ENCODE measurements at regions not wholly inside any gene's neighbourhood (a gene's known extent, or its start where the extent isn't known, plus 50 kb on each side); places are given as distances from the start of the nearest gene placed in this dataset.
A peak's percentile ranks its signal among the peaks of the same experiment; 100 is the strongest.

- POLR2A ChIA-PET: interaction anchor here (1.0 kb wide), 1 partner anchor 52 kb away, joined by 3 read pairs; no protein-coding TSS in a partner anchor
- peak overlapping the region; percentile 56 for H3K4me3 ChIP-seq (ENCODE audit: low read depth, low read length)
- no peak for TF ChIP-seq CTCF (IDR thresholded peaks at IDR 0.05; ENCODE audit: insufficient read depth, low read length, missing control alignments)
- no peak for DNase-seq (ENCODE audit: low read depth, low spot score)
- CTCF ChIA-PET: no interaction called here
Measured at GRCh38 chr10:107914450-107915214, 750.1 kb upstream of the SORCS1 start.

- ChIA-PET CTCF (no interaction called here), POLR2A (interaction anchor here (1.0 kb wide), 1 partner anchor 53 kb away, joined by 3 read pairs; no protein-coding TSS in a partner anchor)
- peak overlapping the region; percentile 56; the same call in 1 of the 2 replicates for H3K4me3 ChIP-seq (ENCODE audit: low read depth, low read length)
- no peak for DNase-seq (ENCODE audit: low read depth, low spot score)
- no peak for TF ChIP-seq CTCF (IDR thresholded peaks at IDR 0.05; ENCODE audit: insufficient read depth, low read length, missing control alignments)
Measured at GRCh38 chr10:107913317-107914294, 749.1 kb upstream of the SORCS1 start.

- CTCF ChIA-PET: no interaction called here
- no peak overlapping the region for H3K4me3 ChIP-seq (ENCODE audit: low read depth, low read length)
- DNase-seq (ENCODE audit: low read depth, low spot score): no peak
- no peak for TF ChIP-seq CTCF (IDR thresholded peaks at IDR 0.05; ENCODE audit: insufficient read depth, low read length, missing control alignments)
- POLR2A ChIA-PET: no interaction called here
Measured at GRCh38 chr10:107901076-107901475, 736.6 kb upstream of the SORCS1 start.

- CTCF ChIA-PET: no interaction called here
- H3K4me3 ChIP-seq (ENCODE audit: low read depth, low read length): no peak overlapping the region
- no peak for DNase-seq (ENCODE audit: low read depth, low spot score)
- no peak for TF ChIP-seq CTCF (IDR thresholded peaks at IDR 0.05; ENCODE audit: insufficient read depth, low read length, missing control alignments)
- POLR2A ChIA-PET: no interaction called here
Measured at GRCh38 chr10:107900131-107900530, 735.6 kb upstream of the SORCS1 start.

GRCh38 chr10:107899502-107900062 lies 735.1 kb upstream of the SORCS1 start:
- DNase-seq (ENCODE audit: low read depth, low spot score): no peak
- POLR2A ChIA-PET: no interaction called here
- TF ChIP-seq CTCF (IDR thresholded peaks at IDR 0.05; ENCODE audit: insufficient read depth, low read length, missing control alignments): no peak
- CTCF ChIA-PET: no interaction called here
- H3K4me3 ChIP-seq (ENCODE audit: low read depth, low read length): no peak overlapping the region

GRCh38 chr10:107899075-107899474 lies 734.6 kb upstream of the SORCS1 start:
- H3K4me3 ChIP-seq (ENCODE audit: low read depth, low read length): no peak overlapping the region
- ChIA-PET POLR2A (no interaction called here), CTCF (no interaction called here)
- no peak for TF ChIP-seq CTCF (IDR thresholded peaks at IDR 0.05; ENCODE audit: insufficient read depth, low read length, missing control alignments)
- DNase-seq (ENCODE audit: low read depth, low spot score): no peak

Measured in AG04449 (cell line).